Retinal pigment epithelial cell (primary cell): ENCODE measurements at regions not wholly inside any gene's neighbourhood (a gene's known extent, or its start where the extent isn't known, plus 50 kb on each side); places are given as distances from the start of the nearest gene placed in this dataset.
"Not testable (repeated sequence)": the region's sequence is repeated elsewhere in the genome, so short reads cannot be mapped to it uniquely, and the experiment has no call there.

Experiments
- DNase-seq: peaks from one replicate; pipeline ENCODE4 v3.0.0-alpha.2; 2010; ENCODE audit warnings: low read depth
- H3K4me3 ChIP-seq: 2 replicates; pipeline ENCODE4 v1.5.1; 2011; ENCODE audit warnings: mild to moderate bottlenecking, low read length, control low read depth, moderate library complexity
- TF ChIP-seq, protein P1 (sequence below): conservative IDR thresholded peaks from 2 replicates; pipeline ENCODE4 v1.5.1; 2011; ENCODE audit warnings: low read depth, low read length, control low read depth, inconsistent platforms

DNA sequence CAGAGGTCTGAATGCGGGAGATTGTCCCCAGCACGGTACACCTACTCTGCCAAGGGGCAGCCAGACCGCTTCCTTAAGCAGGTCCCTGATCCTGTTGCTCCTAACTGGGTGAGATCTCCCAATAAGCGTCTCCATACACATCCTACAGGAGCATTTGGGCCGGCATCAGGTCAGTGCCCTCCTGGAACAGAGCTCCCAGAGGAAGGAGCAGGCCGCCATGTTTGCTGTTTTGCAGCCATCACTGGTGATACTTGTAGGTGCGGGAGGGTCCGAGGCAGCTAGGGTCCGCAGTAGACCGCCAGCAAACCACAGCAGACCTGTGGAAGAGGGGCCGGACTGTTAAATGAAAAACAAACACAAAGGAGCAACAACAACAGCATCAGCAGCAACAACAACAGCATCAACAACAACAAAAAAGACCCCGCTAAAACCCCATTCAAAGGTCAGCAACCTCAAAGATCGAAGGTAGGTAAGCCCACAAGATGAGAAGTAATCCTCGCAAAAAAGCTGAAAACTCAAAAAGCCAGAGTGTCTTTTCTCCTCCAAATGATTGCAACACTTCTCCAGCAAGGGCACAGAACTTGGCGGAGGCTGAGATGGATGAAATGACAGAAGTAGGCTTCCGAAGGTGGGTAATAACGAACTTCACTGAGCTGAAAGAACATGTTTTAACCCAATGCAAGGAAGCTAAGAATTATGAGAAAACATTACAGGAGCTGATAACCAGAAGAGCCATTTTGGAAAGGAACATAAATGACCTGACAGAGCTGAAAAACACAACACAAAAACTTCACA lies 79.0 kb upstream of the CDH7 start:
- H3K4me3 ChIP-seq, result no peak overlapping the region
- no peak for DNase-seq
- TF ChIP-seq, protein P1, sequence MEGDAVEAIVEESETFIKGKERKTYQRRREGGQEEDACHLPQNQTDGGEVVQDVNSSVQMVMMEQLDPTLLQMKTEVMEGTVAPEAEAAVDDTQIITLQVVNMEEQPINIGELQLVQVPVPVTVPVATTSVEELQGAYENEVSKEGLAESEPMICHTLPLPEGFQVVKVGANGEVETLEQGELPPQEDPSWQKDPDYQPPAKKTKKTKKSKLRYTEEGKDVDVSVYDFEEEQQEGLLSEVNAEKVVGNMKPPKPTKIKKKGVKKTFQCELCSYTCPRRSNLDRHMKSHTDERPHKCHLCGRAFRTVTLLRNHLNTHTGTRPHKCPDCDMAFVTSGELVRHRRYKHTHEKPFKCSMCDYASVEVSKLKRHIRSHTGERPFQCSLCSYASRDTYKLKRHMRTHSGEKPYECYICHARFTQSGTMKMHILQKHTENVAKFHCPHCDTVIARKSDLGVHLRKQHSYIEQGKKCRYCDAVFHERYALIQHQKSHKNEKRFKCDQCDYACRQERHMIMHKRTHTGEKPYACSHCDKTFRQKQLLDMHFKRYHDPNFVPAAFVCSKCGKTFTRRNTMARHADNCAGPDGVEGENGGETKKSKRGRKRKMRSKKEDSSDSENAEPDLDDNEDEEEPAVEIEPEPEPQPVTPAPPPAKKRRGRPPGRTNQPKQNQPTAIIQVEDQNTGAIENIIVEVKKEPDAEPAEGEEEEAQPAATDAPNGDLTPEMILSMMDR, result no peak

DNA sequence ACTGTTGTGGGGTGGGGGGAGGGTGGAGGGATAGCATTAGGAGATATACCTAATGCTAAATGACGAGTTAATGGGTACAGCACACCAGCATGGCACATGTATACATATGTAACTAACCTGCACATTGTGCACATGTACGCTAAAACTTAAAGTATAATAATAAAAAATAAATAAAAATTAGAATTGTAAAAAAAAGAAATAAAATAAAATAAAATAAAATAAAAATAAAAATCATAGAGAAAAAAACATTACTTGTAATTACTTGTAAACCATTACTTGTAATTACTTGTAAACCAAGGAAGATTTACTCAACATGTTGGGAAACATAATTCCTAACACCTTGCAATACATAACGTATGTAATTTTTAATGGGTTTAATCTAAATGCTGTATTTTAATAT lies 80.7 kb upstream of the CDH7 start:
- not testable (repeated sequence) for H3K4me3 ChIP-seq, DNase-seq

DNA sequence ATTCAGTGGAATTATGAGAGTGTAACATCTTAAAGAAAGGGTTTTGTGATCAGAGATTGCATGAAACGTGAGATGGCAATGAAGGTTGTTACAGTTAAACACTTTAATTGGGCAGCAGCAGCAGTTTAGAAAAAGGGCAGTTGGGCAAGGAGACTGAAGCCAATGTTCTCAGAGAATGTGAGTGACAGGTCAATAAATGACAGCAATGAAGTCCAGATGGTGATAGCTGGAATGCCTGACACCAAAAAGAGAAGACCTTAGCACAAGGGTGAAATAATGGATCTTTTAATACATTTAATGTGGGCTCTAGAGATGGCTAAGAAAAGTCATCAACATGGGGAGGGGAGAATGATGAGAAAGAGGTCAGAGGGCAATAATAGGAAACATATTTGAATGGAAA lies 89.4 kb upstream of the CDH7 start:
- no peak for DNase-seq
- H3K4me3 ChIP-seq, result no peak overlapping the region
- TF ChIP-seq, protein P1, result no peak

DNA sequence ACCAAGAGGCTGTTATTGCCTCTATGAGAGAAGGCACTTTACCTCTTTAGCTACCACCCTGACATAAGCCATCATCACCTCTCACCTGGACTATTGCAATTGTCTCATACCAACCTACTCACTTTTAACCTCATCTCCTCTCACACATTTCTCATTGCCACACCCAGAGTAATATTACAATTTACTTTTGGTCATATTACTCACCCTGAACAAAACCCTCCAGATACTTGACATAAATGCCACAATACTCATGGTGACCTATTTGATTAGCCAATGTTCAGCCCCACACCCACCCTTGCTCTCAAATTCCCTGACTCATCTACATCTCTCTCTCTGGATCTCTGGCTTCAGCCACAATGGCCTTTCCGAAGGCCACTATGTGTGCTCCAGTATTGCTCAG lies 90.9 kb upstream of the CDH7 start:
- DNase-seq, result peak; percentile 9
- TF ChIP-seq, protein P1, result no peak
- no peak overlapping the region for H3K4me3 ChIP-seq

DNA sequence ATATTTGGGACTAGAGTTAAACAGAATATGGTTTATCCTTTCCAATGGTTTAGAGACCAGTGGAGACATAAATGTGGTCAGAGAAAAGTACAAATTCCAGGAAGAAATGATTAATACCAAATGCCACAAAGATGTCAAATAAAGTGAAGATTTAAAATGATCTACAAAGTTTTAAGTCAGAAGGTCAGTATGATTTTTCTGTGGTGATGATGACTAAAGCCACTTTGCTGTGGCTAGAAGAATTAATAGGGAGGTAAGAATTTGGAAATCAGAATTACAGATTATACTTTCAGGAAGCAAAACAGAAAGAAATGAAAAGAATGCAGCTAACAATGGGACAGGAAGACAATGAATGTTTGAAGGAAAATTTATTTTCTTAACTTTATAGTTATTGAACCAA lies 91.5 kb upstream of the CDH7 start:
- TF ChIP-seq, protein P1, result no peak
- peak; percentile 27 for DNase-seq
- no peak overlapping the region for H3K4me3 ChIP-seq

DNA sequence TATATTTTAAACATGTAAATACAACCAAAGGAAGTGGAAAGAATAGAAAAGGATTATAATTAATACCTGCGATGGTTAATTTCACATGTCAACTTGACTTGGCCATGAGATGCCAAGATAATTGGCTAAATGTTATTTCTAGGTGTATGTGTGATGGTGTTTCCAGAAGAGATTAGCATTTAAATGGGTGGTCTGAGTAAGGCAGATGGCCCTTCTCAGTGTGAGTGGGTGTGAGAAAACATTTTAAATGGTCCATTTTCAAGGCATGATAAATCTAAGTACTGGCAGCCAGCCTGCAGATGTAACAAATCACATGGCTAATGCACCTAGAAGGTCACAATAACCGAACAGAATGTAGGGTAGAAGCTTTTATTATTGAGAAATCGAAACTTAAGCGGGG lies 99.6 kb upstream of the CDH7 start:
- TF ChIP-seq, protein P1, result no peak
- no peak for DNase-seq
- H3K4me3 ChIP-seq, result no peak overlapping the region

DNA sequence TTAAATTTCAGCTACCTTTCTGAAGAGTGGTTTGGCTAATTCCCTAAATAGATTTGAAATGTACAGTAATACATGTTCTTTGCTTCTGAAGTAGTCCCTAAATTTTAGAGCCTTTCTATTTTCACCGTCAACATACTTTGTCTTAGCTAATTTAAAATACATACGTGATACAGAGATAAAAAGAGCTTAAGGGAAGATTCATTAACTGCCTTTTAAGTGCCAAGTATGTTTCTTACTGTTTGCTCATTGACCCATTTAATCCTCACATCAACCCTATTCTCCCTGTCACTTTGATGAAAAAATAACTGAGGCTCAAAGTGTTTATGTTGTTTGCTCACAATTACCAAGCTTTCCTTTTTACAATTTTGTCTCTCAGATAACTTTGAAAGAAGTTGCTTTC lies 118.6 kb upstream of the CDH7 start:
- no peak overlapping the region for H3K4me3 ChIP-seq
- TF ChIP-seq, protein P1, result no peak
- DNase-seq, result no peak
